ENCODE measurements at regions not wholly inside any gene's neighbourhood (a gene's known extent, or its start where the extent isn't known, plus 50 kb on each side); places are given as distances from the start of the nearest gene placed in this dataset.

DNA sequence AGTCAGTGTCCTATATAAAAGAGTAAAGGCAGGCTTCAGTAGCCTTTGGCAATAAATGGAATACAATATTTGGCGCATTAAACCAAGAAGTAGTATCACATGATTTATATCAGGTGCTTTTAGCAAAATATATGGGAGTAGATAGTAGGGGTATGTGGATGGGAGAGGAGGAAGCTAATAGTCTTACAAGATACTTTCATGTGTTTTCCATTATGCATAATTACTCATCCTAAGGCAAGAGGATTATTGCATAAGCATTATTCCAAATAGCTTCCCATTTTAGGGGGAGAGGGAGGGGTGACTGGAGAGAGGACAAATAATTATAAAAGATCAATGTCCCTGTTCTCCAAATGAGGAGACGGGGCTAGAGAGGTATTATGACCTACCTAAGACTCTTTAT is 104.3 kb downstream of the DUSP6 start:
- TF ChIP-seq, protein P1, sequence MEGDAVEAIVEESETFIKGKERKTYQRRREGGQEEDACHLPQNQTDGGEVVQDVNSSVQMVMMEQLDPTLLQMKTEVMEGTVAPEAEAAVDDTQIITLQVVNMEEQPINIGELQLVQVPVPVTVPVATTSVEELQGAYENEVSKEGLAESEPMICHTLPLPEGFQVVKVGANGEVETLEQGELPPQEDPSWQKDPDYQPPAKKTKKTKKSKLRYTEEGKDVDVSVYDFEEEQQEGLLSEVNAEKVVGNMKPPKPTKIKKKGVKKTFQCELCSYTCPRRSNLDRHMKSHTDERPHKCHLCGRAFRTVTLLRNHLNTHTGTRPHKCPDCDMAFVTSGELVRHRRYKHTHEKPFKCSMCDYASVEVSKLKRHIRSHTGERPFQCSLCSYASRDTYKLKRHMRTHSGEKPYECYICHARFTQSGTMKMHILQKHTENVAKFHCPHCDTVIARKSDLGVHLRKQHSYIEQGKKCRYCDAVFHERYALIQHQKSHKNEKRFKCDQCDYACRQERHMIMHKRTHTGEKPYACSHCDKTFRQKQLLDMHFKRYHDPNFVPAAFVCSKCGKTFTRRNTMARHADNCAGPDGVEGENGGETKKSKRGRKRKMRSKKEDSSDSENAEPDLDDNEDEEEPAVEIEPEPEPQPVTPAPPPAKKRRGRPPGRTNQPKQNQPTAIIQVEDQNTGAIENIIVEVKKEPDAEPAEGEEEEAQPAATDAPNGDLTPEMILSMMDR (conservative IDR thresholded peaks at IDR 0.05), result no peak
- Mint-ChIP-seq H3K4me1 (ENCODE audit: unreplicated experiment) (peaks cover 40% of the 10 kb centered on the region), H3K4me3 (no peak overlapping the region), H3K27ac (peak overlapping the region; percentile 22), H3K9me3 (peaks cover 13% of the 10 kb centered on the region), H3K36me3 (no peaks in the 10 kb centered on the region), H3K27me3 (no peaks in the 10 kb centered on the region)
- no peak for DNase-seq (ENCODE audit: extremely low spot score, unreplicated experiment)

DNA sequence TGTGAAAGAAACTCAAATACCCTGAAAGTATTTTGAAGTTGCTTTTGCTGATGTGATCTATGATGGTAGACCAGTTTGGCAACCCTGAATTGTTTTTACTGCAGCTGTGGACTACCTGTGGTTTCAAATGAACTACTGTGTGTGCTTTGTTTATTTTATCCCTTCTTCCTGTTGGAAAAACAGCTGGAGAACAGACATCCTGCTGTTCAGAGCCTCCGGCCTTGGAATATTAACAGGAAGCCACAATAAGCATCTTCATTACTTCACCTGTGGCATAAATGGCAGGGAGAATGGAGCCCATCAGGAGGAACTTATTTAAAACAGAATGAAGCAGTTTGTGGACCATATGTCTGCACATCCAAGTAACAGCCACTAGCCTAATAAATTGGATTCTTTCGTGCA is 104.8 kb downstream of the DUSP6 start:
- H3K27ac Mint-ChIP-seq, result peak overlapping the region; percentile 22
- H3K4me3 Mint-ChIP-seq, result no peak overlapping the region
- peaks cover 13% of the 10 kb centered on the region for H3K9me3 Mint-ChIP-seq
- H3K36me3 Mint-ChIP-seq, result no peaks in the 10 kb centered on the region
- no peaks in the 10 kb centered on the region for H3K27me3 Mint-ChIP-seq
- H3K4me1 Mint-ChIP-seq (ENCODE audit: unreplicated experiment), result peaks cover 36% of the 10 kb centered on the region
- TF ChIP-seq, protein P1 (conservative IDR thresholded peaks at IDR 0.05), result no peak
- no peak for DNase-seq (ENCODE audit: extremely low spot score, unreplicated experiment)

DNA sequence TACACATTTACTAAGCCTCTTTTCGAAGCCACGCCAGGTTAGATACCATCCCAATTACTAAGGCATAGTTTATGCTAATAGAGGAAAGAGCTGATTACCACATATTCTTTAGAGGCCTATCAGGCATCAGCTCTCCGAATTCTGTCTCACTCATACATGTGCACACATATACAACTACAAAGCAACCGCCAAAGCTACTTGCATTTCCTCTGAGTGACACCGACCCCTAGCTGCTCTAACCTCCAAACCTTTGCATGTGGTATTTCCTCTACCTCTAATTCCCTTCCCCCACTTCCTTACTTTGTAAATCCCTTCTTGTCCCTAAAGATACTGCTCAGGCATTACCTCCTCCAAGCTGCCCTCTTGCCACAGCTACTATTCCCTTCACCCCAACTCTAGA is 107.2 kb downstream of the DUSP6 start:
- H3K4me1 Mint-ChIP-seq (ENCODE audit: unreplicated experiment), result peaks cover 24% of the 10 kb centered on the region
- TF ChIP-seq, protein P1 (conservative IDR thresholded peaks at IDR 0.05), result no peak
- H3K9me3 Mint-ChIP-seq, result peaks cover 8% of the 10 kb centered on the region
- H3K4me3 Mint-ChIP-seq, result no peak overlapping the region
- H3K27me3 Mint-ChIP-seq, result no peaks in the 10 kb centered on the region
- no peaks in the 10 kb centered on the region for H3K36me3 Mint-ChIP-seq
- no peak overlapping the region for H3K27ac Mint-ChIP-seq
- no peak for DNase-seq (ENCODE audit: extremely low spot score, unreplicated experiment)

DNA sequence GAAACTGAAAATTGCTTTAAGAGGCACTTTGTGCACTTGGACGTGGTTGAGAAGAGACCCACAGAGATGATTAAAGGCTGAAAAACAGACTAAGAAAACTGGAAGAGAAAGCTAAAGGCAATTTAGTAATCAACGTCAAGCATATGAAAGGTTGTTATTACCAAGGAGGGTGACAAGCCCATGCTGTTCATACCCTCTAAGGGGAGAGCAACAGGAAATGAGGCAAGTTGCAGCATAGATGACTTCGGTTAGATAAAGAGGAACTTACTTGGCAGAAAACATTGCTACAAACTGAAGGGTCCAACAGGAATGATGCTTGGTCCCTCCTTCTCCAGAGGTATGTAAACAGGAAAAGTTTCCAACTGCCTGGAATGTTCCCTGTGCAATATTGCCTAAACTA is 107.8 kb downstream of the DUSP6 start:
- DNase-seq (ENCODE audit: extremely low spot score, unreplicated experiment), result no peak
- Mint-ChIP-seq H3K4me3 (no peak overlapping the region), H3K36me3 (no peaks in the 10 kb centered on the region), H3K9me3 (peaks cover 8% of the 10 kb centered on the region), H3K4me1 (ENCODE audit: unreplicated experiment) (peaks cover 25% of the 10 kb centered on the region), H3K27ac (no peak overlapping the region), H3K27me3 (no peaks in the 10 kb centered on the region)
- TF ChIP-seq, protein P1 (conservative IDR thresholded peaks at IDR 0.05), result no peak

DNA sequence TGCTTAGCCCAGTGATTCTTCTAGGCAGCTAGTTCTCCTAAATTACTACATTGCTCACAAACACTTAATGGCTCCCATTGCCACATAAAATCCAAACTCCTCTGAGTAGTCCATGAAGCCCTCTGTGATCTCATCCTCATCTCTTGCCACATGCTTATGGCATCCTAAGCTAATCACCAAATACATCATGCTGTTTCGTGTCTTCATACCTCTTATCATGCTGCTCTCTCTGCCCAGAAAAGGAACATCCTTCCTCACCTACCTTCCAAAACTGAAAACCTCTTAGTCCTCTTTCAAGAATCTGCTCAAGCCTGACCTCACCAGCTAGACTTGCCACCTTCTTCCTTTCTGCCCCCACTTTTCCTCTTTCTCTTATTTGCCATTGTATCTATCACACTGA is 108.5 kb downstream of the DUSP6 start:
- TF ChIP-seq, protein P1 (conservative IDR thresholded peaks at IDR 0.05), result no peak
- Mint-ChIP-seq H3K4me1 (ENCODE audit: unreplicated experiment) (peaks cover 25% of the 10 kb centered on the region), H3K36me3 (no peaks in the 10 kb centered on the region), H3K27me3 (no peaks in the 10 kb centered on the region), H3K4me3 (no peak overlapping the region), H3K9me3 (peaks cover 8% of the 10 kb centered on the region), H3K27ac (no peak overlapping the region)
- no peak for DNase-seq (ENCODE audit: extremely low spot score, unreplicated experiment)

DNA sequence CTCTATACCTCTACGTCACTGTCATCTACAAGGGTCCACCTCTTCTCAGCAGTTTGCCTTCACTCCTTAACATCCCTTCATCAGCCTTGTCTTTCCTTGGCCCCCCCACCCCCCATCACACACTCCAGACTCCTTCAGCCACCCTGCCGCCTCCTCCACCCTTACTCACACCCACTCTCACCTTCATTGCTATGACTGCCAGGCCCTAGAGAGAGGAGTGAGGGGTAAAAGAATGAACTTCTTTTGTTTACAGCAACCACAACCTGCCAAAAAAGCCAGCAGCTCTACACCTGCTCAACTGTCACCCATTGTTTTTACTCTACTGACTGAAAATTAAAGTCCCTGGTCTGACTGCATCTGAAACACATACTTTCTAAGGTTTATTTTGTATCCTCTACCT is 112.8 kb downstream of the DUSP6 start:
- peaks cover 15% of the 10 kb centered on the region for H3K9me3 Mint-ChIP-seq
- H3K4me3 Mint-ChIP-seq, result no peak overlapping the region
- TF ChIP-seq, protein P1 (conservative IDR thresholded peaks at IDR 0.05), result no peak
- peaks cover 15% of the 10 kb centered on the region for H3K4me1 Mint-ChIP-seq (ENCODE audit: unreplicated experiment)
- no peak overlapping the region for H3K27ac Mint-ChIP-seq
- no peaks in the 10 kb centered on the region for H3K36me3 Mint-ChIP-seq
- H3K27me3 Mint-ChIP-seq, result no peaks in the 10 kb centered on the region
- no peak for DNase-seq (ENCODE audit: extremely low spot score, unreplicated experiment)
